HepG2 (cell line): ENCODE measurements at regions not wholly inside any gene's neighbourhood (a gene's known extent, or its start where the extent isn't known, plus 50 kb on each side); places are given as distances from the start of the nearest gene placed in this dataset.

Experiments
- MTF2 ChIP-seq: sonication (generic); formaldehyde crosslinking; IDR thresholded peaks from 2 replicates; pipeline ENCODE4 v1.5.0; 2020; ENCODE audit warnings: missing genetic modification reagents, borderline replicate concordance
- NCOA2 ChIP-seq: sonication (generic); formaldehyde crosslinking; IDR thresholded peaks from 2 replicates; pipeline ENCODE4 v1.8.0; 2022; ENCODE audit warnings: inconsistent platforms
- POLR2A ChIP-seq, 2 experiments: IDR thresholded peaks; 2 replicates each; pipeline ENCODE4 v1.6.1; 2011; ENCODE audit warnings: low read depth in 2 of 2, low read length in 2 of 2, mild to moderate bottlenecking in 1 of 2, moderate library complexity in 1 of 2; ENCODE audit not compliant: insufficient read depth in 1 of 2
- RFX5 ChIP-seq: IDR thresholded peaks from 2 replicates; pipeline ENCODE4 v1.6.1; 2011; ENCODE audit warnings: low read depth, low read length, improper control_type of control experiment
- ZNF781 ChIP-seq: sonication (generic); formaldehyde crosslinking; IDR thresholded peaks from 2 replicates; pipeline ENCODE4 v1.5.1; 2020; ENCODE audit warnings: borderline replicate concordance, mild to moderate bottlenecking, missing genetic modification reagents; ENCODE audit errors: not compliant biosample characterization

DNA sequence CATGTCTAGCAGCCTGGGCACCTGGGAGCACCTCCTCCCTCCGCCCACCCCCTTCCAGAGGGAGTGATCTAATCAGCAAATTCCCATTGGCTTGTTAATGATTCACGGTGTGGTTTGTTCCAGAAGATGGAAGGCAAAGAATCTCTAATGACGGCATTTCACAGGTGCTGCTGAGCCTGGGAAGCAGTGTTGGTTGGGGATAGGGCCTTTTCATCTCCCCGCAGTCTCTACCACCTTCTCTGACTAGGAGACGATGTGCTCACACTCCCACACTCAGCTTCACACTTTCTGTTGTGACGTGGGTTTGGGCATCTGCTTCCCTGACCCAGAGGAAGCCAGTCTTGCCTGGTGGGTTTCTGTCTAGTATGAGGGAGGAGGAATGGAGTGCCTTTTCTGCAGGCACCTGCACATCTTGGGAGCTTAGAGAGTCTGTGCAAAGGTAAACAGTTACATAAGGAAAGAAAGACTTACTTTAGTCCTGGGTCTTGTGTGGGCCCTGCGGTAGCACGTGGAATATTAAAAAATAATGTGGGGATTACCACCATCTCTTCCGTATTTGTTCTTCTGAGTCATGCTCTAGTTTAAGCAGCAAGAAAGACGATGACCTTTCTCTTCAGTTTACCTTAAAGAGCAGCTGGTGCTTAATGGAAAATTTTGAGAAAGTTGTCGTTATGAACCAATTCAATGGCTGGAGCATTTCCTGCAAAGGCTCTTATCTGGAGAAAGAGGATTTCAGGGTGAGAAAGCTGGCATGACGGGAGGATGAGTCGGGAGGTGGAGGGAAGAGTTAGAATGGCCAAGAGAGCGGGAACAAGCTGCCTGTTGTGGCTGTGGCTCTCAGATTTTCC lies 70.6 kb upstream of the ARHGAP5 start:
- TF ChIP-seq NCOA2 (CRISPR knock-in tag) (no peak; the same call in 1 of the 2 replicates), POLR2A (IDR thresholded peaks at IDR 0.05; ENCODE audit: insufficient read depth in 1 of 2, low read depth in 2 of 2, low read length in 2 of 2) (no peak), ZNF781 (CRISPR knock-in tag) (no peak), MTF2 (CRISPR knock-in tag) (no peak), RFX5 (no peak)
